GM10248 (cell line): ENCODE measurements at regions not wholly inside any gene's neighbourhood (a gene's known extent, or its start where the extent isn't known, plus 50 kb on each side); places are given as distances from the start of the nearest gene placed in this dataset.

Source experiments
- CTCF ChIA-PET: fragments of 300-600 bp; sonication (Branson Sonifier 250); formaldehyde crosslinking; extraction: SDS; loops from one replicate; lab custom pipeline; 2021; ENCODE audit warnings: antibody characterized with exemption; lab: Yijun Ruan, JAX
- POLR2A ChIA-PET: fragments of 350-650 bp; sonication (Branson Sonifier 250); formaldehyde crosslinking; extraction: SDS; loops from one replicate; lab custom pipeline; 2020; ENCODE audit warnings: antibody characterized with exemption; lab: Yijun Ruan, JAX
- DNase-seq: peaks from one replicate; pipeline ENCODE4 v3.0.0; 2012; ENCODE audit errors: extremely low spot score
- CTCF ChIP-seq: IDR thresholded peaks from 2 replicates; pipeline ENCODE4 v1.5.1; 2012; ENCODE audit warnings: mild to moderate bottlenecking, low read depth; ENCODE audit errors: extremely low read depth, missing control alignments, control extremely low read depth

- TF ChIP-seq CTCF: no peak
- ChIA-PET CTCF (interaction anchor here (1.6 to 4.7 kb wide), 4 partner anchors 9 to 204 kb away, joined by 5 to 33 read pairs (median 11); no protein-coding TSS in a partner anchor), POLR2A (no interaction called here)
- no peak for DNase-seq
Observed at GRCh38 chr14:60357551-60358149, 108.6 kb downstream of the PPM1A start.

- ChIA-PET CTCF (interaction anchor here (1.3 to 3.3 kb wide), 2 partner anchors 10 to 13 kb away, joined by 4 to 10 read pairs; no protein-coding TSS in a partner anchor), POLR2A (no interaction called here)
- no peak for DNase-seq
- no peak for TF ChIP-seq CTCF
Observed at GRCh38 chr14:60363275-60363674, 114.3 kb downstream of the PPM1A start.

GRCh38 chr14:60363687-60364086, 114.7 kb downstream of the PPM1A start:
- POLR2A ChIA-PET: no interaction called here
- CTCF ChIA-PET: interaction anchor here (1.3 to 3.3 kb wide), 2 partner anchors 10 to 14 kb away, joined by 4 to 10 read pairs; no protein-coding TSS in a partner anchor
- no peak for DNase-seq
- TF ChIP-seq CTCF: no peak

GRCh38 chr14:60381909-60382308, 104.0 kb downstream of the C14orf39 start:
- ChIA-PET CTCF (no interaction called here), POLR2A (no interaction called here)
- no peak for TF ChIP-seq CTCF
- DNase-seq: no peak
